HepG2 (cell line): ENCODE measurements at regions not wholly inside any gene's neighbourhood (a gene's known extent, or its start where the extent isn't known, plus 50 kb on each side); places are given as distances from the start of the nearest gene placed in this dataset.

Source experiments
- ATAC-seq: fragments of 200-7000 bp; cut with Tn5 transposase; 3 replicates; pipeline ENCODE4 v1.9.1; 2020; ENCODE audit warnings: mild to moderate bottlenecking, moderate library complexity
- BruUV-seq: library from RNA; stranded (reverse); fragments of 400-500 nt; replicated peaks from 2 replicates; lab custom pipeline; 2021; lab: Mats Ljungman, UMichigan
- CTCF ChIA-PET: fragments of 300-600 bp; formaldehyde crosslinking; extraction: SDS; loops from one replicate; lab custom pipeline; 2021; ENCODE audit warnings: low total read pairs, inconsistent platforms, low intra/inter-chr PET ratio; lab: Yijun Ruan, JAX
- POLR2A ChIA-PET: fragments of 350-600 bp; sonication (Branson Sonifier 250); formaldehyde crosslinking; loops from one replicate; lab custom pipeline; 2020; ENCODE audit warnings: antibody characterized with exemption, inconsistent platforms; lab: Yijun Ruan, JAX
- DNase-seq: peaks from one replicate; pipeline ENCODE4 v3.0.0-alpha.2; 2015; ENCODE audit warnings: low spot score
- FAIRE-seq: peaks from 3 replicates; lab custom pipeline; 2011; peaks lifted over from hg19 to GRCh38; lab: Jason Lieb, UNC
- H2AFZ ChIP-seq: one replicate; pipeline ENCODE4 v1.6.1; 2011; ENCODE audit warnings: low read length, inconsistent platforms
- H3K27ac ChIP-seq: fragments of 300-600 bp; 3 replicates; pipeline ENCODE4 v1.8.0; 2011; ENCODE audit warnings: mixed run types, mild to moderate bottlenecking, mixed read lengths, low read length, inconsistent platforms; ENCODE audit not compliant: insufficient read depth; ENCODE audit errors: extremely low read length
- H3K27me3 ChIP-seq, 2 experiments: fragments of 200-600 bp in 1 of 2; 2 replicates in 1 of 2; 3 replicates in 1 of 2; pipeline versions ENCODE4 v1.6.0 to v1.8.0; 2011; ENCODE audit warnings: low read length in 2 of 2, mild to moderate bottlenecking in 2 of 2, moderate library complexity in 2 of 2, inconsistent platforms in 1 of 2; ENCODE audit not compliant: insufficient read depth in 2 of 2, control insufficient read depth in 1 of 2
- H3K36me3 ChIP-seq, 2 experiments: fragments of 200-600 bp in 1 of 2; replicated peaks in 1 of 2; 2 replicates in 1 of 2; 3 replicates in 1 of 2; pipeline versions ENCODE4 v1.5.1 to v1.8.0; 2011; ENCODE audit warnings: low read length in 2 of 2, inconsistent platforms in 1 of 2; ENCODE audit not compliant: insufficient read depth in 2 of 2, control insufficient read depth in 1 of 2
- H3K4me1 ChIP-seq: 2 replicates; pipeline ENCODE4 v1.5.1; 2012; ENCODE audit warnings: low read length, inconsistent platforms; ENCODE audit not compliant: insufficient read depth
- H3K4me2 ChIP-seq: 2 replicates; pipeline ENCODE4 v1.6.0; 2011; ENCODE audit warnings: low read depth, low read length, inconsistent platforms
- H3K4me3 ChIP-seq, 3 experiments: fragments of 200-600 bp in 1 of 3; sonication (generic), shearing (Covaris generic) in 1 of 3; replicated peaks in 1 of 3; 2 replicates each; pipeline ENCODE4 v1.5.1; 2011 to 2016; ENCODE audit warnings: low read length in 3 of 3, inconsistent platforms in 2 of 3, low read depth in 2 of 3, mild to moderate bottlenecking in 2 of 3, control low read depth in 1 of 3, mixed read lengths in 1 of 3; ENCODE audit not compliant: insufficient read depth in 1 of 3
- H3K79me2 ChIP-seq: one replicate; pipeline ENCODE4 v1.6.1; 2011; ENCODE audit warnings: low read length, inconsistent platforms; ENCODE audit not compliant: insufficient read depth
- H3K9ac ChIP-seq: 2 replicates; pipeline ENCODE4 v1.6.0; 2011; ENCODE audit warnings: mild to moderate bottlenecking, low read depth, low read length, inconsistent platforms; ENCODE audit not compliant: insufficient read depth
- H3K9me3 ChIP-seq: 2 replicates; pipeline ENCODE4 v1.5.1; 2012; ENCODE audit warnings: mild to moderate bottlenecking, low read length
- H4K20me1 ChIP-seq: 2 replicates; pipeline ENCODE4 v1.6.0; 2011; ENCODE audit warnings: inconsistent platforms, mild to moderate bottlenecking, low read length, moderate library complexity; ENCODE audit not compliant: insufficient read depth
- FOXA3 ChIP-seq: IDR thresholded peaks from 2 replicates; pipeline ENCODE4 v1.6.1; 2016; ENCODE audit warnings: missing genetic modification reagents, missing compliant biosample characterization
- FOXK1 ChIP-seq: sonication (generic); formaldehyde crosslinking; IDR thresholded peaks from 2 replicates; pipeline ENCODE4 v1.4.0; 2020; ENCODE audit warnings: low read depth, missing genetic modification reagents, borderline replicate concordance
- MIER3 ChIP-seq: IDR thresholded peaks from 2 replicates; pipeline ENCODE4 v1.6.1; 2016; ENCODE audit warnings: missing compliant biosample characterization, borderline replicate concordance
- MTF1 ChIP-seq: sonication (generic); formaldehyde crosslinking; IDR thresholded peaks from 2 replicates; pipeline ENCODE4 v1.5.0; 2020; ENCODE audit warnings: missing genetic modification reagents
- RCOR2 ChIP-seq: IDR thresholded peaks from 2 replicates; pipeline ENCODE4 v1.6.1; 2016; ENCODE audit warnings: missing biosample characterization, missing genetic modification reagents
- THAP8 ChIP-seq: sonication (generic); formaldehyde crosslinking; IDR thresholded peaks from 2 replicates; pipeline ENCODE4 v1.5.1; 2020; ENCODE audit warnings: missing genetic modification reagents, mild to moderate bottlenecking, borderline replicate concordance
- ZNF234 ChIP-seq: sonication (generic); formaldehyde crosslinking; conservative IDR thresholded peaks from 2 replicates; pipeline ENCODE4 v1.5.1; 2020; ENCODE audit warnings: mild to moderate bottlenecking, missing genetic modification reagents
- ZNF550 ChIP-seq: sonication (generic); formaldehyde crosslinking; IDR thresholded peaks from 2 replicates; pipeline ENCODE4 v1.4.0; 2020; ENCODE audit warnings: mild to moderate bottlenecking, missing genetic modification reagents, borderline replicate concordance
- ZNF552 ChIP-seq: sonication (generic); formaldehyde crosslinking; IDR thresholded peaks from 2 replicates; pipeline ENCODE4 v1.9.0; 2022; ENCODE audit warnings: missing genetic modification reagents, mild to moderate bottlenecking, borderline replicate concordance
- ZNF567 ChIP-seq: sonication (generic); formaldehyde crosslinking; IDR thresholded peaks from 2 replicates; pipeline ENCODE4 v1.8.1; 2023; ENCODE audit warnings: mild to moderate bottlenecking, missing genetic modification reagents, borderline replicate concordance
- ZNF652 ChIP-seq: IDR thresholded peaks from 2 replicates; pipeline ENCODE4 v1.6.1; 2016; ENCODE audit warnings: low read depth, borderline replicate concordance
- WGBS: methylation state at CpG from one replicate; pipeline ENCODE4 v1.1.6; 2017; ENCODE audit warnings: low lambda C conversion rate; 5-methylcytosine and 5-hydroxymethylcytosine counted together
- in situ Hi-C: cut with HindIII; loops from 2 replicates; pipeline ENCODE4 v1.10.0; 2017; ENCODE audit warnings: low pct_unique_long_range_greater_than_20kb; ENCODE audit not compliant: extremely low pct_ligation_motif_present
- intact Hi-C: fragments of 100-400 bp; cut with micrococcal nuclease; formaldehyde crosslinking; loops from one replicate; pipeline ENCODE4 v1.10.0; 2022; ENCODE audit not compliant: unreplicated experiment

DNA sequence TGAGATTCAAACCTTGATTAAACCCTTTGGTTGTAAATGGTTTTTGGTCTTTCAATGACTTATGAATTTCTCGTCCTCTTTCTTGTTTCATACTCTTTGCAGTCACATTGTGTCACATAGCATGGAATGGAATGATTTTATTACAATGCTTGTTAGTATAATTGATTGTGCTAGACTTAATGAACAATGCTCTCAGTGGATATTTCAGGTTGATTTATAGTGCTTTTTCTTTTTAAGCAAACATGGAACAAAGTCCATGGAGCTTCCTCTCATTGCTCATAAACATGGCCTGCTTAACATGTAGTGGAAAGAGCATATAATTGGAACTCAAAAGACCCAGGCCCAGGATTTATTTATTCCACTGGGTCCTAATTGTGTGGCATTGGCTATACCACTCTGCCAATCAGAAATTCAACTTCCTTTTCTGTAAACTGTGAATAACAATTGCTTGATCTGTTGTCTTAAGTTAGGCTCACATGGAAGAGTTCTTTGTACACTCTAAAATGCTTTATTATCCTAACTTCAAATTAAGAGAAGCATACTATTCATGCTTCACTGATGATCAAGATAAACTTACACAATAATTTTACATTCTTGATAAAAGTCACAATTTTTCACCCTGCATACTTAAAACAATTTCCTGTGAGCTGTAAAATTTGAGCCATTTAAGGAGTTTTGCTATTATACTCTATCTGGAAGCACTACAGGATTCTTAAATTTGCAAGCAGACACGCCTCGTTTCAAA, 370.5 kb upstream of the PDE3A start:
- WGBS = 42% methylated on average over 3 of the region's 3 CpGs
- in situ Hi-C loops (no loop called here), intact Hi-C loops (no loop called here)
- H2AFZ ChIP-seq = no peak overlapping the region
- no peak overlapping the region for H3K4me2 ChIP-seq
- no peaks in the 10 kb centered on the region for H3K36me3 ChIP-seq
- H3K4me3 ChIP-seq = no peak overlapping the region
- ChIA-PET POLR2A (no interaction called here), CTCF (no interaction called here)
- DNase-seq = no peak
- no peak for ATAC-seq
- H3K27me3 ChIP-seq = no peaks in the 10 kb centered on the region
- H3K4me1 ChIP-seq = no peaks in the 10 kb centered on the region
- no peak for FAIRE-seq
- no TSS peak for BruUV-seq
- H3K9ac ChIP-seq = no peak overlapping the region
- H3K79me2 ChIP-seq = no peaks in the 10 kb centered on the region
- no peak overlapping the region for H3K27ac ChIP-seq
- TF ChIP-seq ZNF652 (CRISPR knock-in tag) = no peak
- TF ChIP-seq FOXK1 (CRISPR knock-in tag) = no peak
- TF ChIP-seq MIER3 (CRISPR knock-in tag) = no peak
- no peak for TF ChIP-seq ZNF234 (CRISPR knock-in tag)
- no peak for TF ChIP-seq FOXA3 (CRISPR knock-in tag)
- no peak for TF ChIP-seq RCOR2 (CRISPR knock-in tag)
- no peak for TF ChIP-seq ZNF550 (CRISPR knock-in tag)
- TF ChIP-seq MTF1 (CRISPR knock-in tag) = no peak
- TF ChIP-seq ZNF567 (CRISPR knock-in tag) = no peak
- TF ChIP-seq THAP8 = no peak
- TF ChIP-seq ZNF552 = no peak
- no peaks in the 10 kb centered on the region for H4K20me1 ChIP-seq
- H3K9me3 ChIP-seq = no peaks in the 10 kb centered on the region
